IgD-negative memory B cell (primary cell): ENCODE measurements at regions not wholly inside any gene's neighbourhood (a gene's known extent, or its start where the extent isn't known, plus 50 kb on each side); places are given as distances from the start of the nearest gene placed in this dataset.
"Not testable (repeated sequence)": the region's sequence is repeated elsewhere in the genome, so short reads cannot be mapped to it uniquely, and the experiment has no call there.

Source experiments
- H3K27ac Mint-ChIP-seq, 3 donors: one replicate each; pipeline ENCODE4 v1.8.0; 2020 to 2022; ENCODE audit warnings: mild to moderate bottlenecking in 3 of 3, mixed read lengths in 3 of 3, moderate library complexity in 1 of 3
- H3K27me3 Mint-ChIP-seq: one replicate; pipeline ENCODE4 v1.8.0; 2021; ENCODE audit warnings: mixed read lengths
- H3K36me3 Mint-ChIP-seq: one replicate; pipeline ENCODE4 v1.8.0; 2020; ENCODE audit warnings: mild to moderate bottlenecking, mixed read lengths
- H3K4me1 Mint-ChIP-seq, 3 donors: one replicate each; pipeline ENCODE4 v1.8.0; 2020 to 2022; ENCODE audit warnings: mixed read lengths in 3 of 3, mild to moderate bottlenecking in 1 of 3
- H3K4me3 Mint-ChIP-seq, 4 donors: one replicate each; pipeline ENCODE4 v1.8.0; 2020 to 2022; ENCODE audit warnings: mild to moderate bottlenecking in 4 of 4, mixed read lengths in 4 of 4, moderate library complexity in 3 of 4
- H3K9me3 Mint-ChIP-seq, 3 donors: one replicate each; pipeline ENCODE4 v1.8.0; 2020 to 2021; ENCODE audit warnings: mixed read lengths in 3 of 3, mild to moderate bottlenecking in 1 of 3

DNA sequence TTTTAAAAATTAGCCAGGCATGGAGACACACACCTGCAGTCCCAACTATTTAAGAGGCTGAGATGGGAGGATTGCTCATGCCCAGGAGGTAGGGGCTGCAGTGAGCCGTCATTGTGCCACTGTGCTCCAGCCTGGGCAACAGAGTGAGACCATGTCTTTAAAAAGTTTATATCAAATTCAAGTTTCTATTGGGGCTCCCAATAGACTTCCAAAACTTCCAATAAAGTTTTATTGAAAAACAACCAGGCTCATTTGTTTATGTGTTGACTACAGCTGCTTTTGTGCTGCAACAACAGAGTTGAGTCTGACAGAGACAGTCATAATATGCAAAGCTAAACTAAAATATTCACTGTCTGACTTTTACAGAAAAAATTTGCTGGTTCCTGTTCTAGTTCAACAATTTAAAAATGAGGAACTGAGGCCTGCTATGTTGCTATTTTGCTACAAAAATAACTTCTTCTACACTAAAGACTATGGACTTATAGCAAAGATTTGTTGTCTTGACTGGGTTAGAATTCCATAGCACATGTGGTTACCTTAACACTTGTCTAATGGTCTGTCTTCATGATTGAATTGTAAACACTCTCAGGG, 63.3 kb upstream of the RELL1 start:
- Mint-ChIP-seq H3K27me3 (no peaks in the 10 kb centered on the region), H3K9me3 (peaks cover 0 to 4% (median 2%) of the 10 kb centered on the region in 3 donors), H3K27ac (peak overlapping the region in 1 of 3 donors; percentile 16), H3K4me1 (peaks cover 20 to 26% (median 24%) of the 10 kb centered on the region in 3 donors), H3K36me3 (peaks cover 4% of the 10 kb centered on the region), H3K4me3 (peak overlapping the region in 2 of 4 donors; percentile 72 to 84)

DNA sequence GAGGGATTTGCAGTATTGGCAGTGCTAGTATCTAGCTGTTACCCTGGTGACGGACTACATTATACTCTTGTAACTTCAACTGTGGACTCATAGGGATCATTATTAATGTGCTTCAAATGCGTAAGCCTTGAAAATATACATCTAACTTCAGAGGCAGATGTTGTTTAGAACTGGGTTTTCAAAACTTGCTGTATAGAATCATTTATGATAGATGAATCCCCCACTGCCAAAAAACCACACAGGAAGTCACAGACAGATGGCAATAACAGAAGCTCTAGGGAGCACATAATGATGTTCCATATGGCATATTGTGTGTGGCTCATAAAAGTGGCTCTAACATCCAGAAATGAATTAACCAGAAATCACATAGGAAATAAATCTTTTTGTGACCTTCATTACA, 62.3 kb upstream of the RELL1 start:
- Mint-ChIP-seq H3K27ac (peak overlapping the region in 2 of 3 donors; percentile 47 to 78), H3K27me3 (no peaks in the 10 kb centered on the region), H3K9me3 (peaks cover 0 to 4% (median 2%) of the 10 kb centered on the region in 3 donors), H3K4me3 (peak overlapping the region in 3 of 4 donors; percentile 22 to 84 (median 68)), H3K4me1 (peaks cover 18 to 20% (median 20%) of the 10 kb centered on the region in 3 donors), H3K36me3 (peaks cover 4% of the 10 kb centered on the region)

DNA sequence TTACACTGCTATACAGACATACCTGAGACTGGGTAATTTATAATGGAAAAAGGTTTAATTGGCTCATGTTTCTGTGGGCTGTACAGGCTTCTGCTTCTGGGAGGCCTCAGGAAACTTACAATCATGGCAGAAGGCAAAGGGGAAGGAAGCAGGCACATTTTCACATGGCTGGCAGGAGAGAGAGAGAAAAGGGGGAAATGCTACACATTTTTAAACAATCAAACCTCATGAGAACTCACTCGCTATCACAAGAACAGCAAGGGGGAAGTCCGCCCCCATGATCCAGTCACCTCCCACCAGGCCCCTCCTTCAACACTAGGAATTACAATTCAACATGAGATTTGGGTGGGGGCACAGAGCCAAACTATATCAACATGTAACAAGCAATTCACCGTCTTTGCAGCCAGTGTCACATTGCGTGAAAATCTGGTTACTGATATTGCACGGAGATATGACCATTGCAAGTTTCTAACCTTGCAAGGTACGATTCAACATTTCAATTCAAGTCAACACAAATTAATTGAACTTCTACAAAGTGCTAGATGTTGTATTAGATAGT, 61.7 kb upstream of the RELL1 start:
- Mint-ChIP-seq H3K36me3 (peaks cover 4% of the 10 kb centered on the region), H3K27ac (no peak overlapping the region), H3K4me3 (no peak overlapping the region), H3K9me3 (peaks cover 2 to 4% (median 2%) of the 10 kb centered on the region in 3 donors), H3K4me1 (peaks cover 18 to 20% (median 20%) of the 10 kb centered on the region in 3 donors), H3K27me3 (peaks cover 5% of the 10 kb centered on the region)

DNA sequence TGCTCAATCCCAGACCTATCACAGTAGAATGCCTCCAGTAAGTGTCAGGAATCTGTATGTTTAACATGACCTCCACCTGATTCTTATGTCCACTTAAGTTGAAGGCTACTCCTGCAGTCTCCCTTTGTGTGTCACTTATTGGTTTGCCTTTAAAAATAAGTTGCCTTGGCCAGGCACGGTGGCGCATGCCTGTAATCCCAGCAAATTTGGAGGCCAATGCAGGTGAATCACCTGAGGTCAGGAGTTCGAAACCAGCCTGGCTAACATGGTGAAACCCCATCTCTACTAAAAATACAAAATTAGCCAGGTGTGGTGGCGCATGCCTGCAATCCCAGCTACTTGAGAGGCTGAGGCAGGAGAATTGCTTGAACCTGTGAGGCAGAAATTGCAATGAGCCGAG, 60.7 kb upstream of the RELL1 start:
- not testable (repeated sequence) for H3K36me3 Mint-ChIP-seq, H3K4me3 Mint-ChIP-seq, H3K9me3 Mint-ChIP-seq, H3K27me3 Mint-ChIP-seq, H3K27ac Mint-ChIP-seq
- peaks cover 18 to 20% (median 20%) of the 10 kb centered on the region in 3 donors for H3K4me1 Mint-ChIP-seq

DNA sequence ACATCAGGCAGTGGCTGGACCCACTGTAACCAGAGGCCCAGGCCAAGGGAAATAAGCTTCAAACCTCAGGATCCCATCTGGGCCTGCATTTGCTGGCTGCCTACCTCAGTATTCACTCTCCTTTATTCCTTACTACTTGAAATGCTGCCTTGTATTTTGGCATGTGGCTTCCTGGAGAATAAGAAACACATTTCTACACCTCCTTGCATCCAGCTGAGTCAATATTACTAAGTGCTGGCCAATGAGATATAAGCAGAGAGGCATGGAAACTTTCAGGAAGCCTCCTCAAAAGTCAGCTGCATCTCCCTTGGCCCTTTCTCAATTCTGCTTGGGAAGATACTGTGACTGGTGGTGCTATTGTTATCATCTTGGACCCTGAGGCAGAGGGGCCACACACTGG, 59.8 kb upstream of the RELL1 start:
- Mint-ChIP-seq H3K27me3 (peaks cover 5% of the 10 kb centered on the region), H3K27ac (no peak overlapping the region), H3K9me3 (peaks cover 2 to 4% (median 2%) of the 10 kb centered on the region in 3 donors), H3K4me3 (no peak overlapping the region), H3K4me1 (peaks cover 18 to 20% (median 20%) of the 10 kb centered on the region in 3 donors), H3K36me3 (peaks cover 4% of the 10 kb centered on the region)

DNA sequence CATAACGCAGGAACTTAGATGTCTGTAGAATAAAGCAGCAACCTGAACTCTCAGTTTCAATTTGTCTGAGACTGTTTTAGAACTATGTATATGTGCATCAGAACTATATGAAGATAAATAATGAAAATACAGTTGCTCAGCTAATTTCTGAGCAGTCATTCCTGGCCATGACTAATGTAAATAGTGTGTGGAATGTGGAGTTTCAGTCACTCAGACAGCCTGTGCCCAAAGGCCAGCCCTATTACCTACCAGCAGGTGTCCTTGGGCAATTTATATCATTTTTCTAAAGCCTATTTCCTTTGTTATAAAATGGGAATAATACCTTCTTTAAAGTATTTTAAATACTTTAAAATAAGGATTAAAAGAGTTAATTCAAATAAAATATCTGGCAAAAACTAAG, 56.0 kb upstream of the RELL1 start:
- Mint-ChIP-seq H3K4me3 (no peak overlapping the region), H3K27ac (no peak overlapping the region), H3K9me3 (peaks cover 0 to 2% (median 2%) of the 10 kb centered on the region in 3 donors), H3K36me3 (no peaks in the 10 kb centered on the region), H3K4me1 (no peaks in the 10 kb centered on the region), H3K27me3 (peaks cover 5% of the 10 kb centered on the region)

DNA sequence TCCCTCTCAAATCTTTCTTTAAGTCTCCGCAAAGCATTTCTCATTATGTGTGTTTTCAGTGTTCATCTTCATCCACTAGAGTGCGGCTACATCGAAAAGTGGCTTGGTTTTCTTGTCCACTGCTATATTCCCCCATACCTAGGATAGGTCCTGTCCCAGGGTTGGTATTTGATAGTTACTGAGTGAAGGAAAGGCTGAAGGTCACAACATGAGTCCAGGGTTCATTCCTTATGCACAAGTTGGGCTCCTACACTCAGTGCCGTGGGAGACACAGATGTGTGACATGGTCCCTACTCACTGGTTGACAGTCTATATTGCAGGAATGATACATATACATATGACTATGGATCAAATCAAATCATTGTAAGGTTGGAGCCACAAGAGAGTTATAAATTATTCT, 55.4 kb upstream of the RELL1 start:
- no peak overlapping the region for H3K27ac Mint-ChIP-seq
- peaks cover 0 to 2% (median 2%) of the 10 kb centered on the region in 3 donors for H3K9me3 Mint-ChIP-seq
- H3K4me1 Mint-ChIP-seq, result no peaks in the 10 kb centered on the region
- H3K36me3 Mint-ChIP-seq, result no peaks in the 10 kb centered on the region
- peaks cover 5% of the 10 kb centered on the region for H3K27me3 Mint-ChIP-seq
- no peak overlapping the region for H3K4me3 Mint-ChIP-seq

DNA sequence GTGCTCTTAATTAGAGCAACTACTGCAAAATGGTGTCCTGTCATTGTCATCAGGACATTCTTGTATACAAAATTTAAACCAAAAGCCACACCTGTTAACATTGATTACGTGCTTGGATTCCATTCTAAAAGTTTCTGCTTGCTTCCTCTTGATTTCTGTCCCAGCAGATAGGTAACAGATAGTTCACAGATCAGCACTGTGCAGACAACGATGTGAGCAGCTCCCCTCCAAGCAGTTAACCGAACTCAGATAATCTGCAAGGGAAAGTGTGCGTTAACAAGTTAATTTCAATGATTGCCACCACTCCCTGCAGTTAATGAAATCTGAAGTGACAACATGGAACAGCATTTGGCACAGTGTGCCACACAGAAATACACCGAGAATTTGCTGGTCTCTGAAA, 54.4 kb upstream of the RELL1 start:
- peaks cover 5% of the 10 kb centered on the region for H3K27me3 Mint-ChIP-seq
- H3K27ac Mint-ChIP-seq, result no peak overlapping the region
- no peak overlapping the region for H3K4me3 Mint-ChIP-seq
- no peaks in the 10 kb centered on the region for H3K36me3 Mint-ChIP-seq
- H3K9me3 Mint-ChIP-seq, result peaks cover 0 to 2% (median 2%) of the 10 kb centered on the region in 3 donors
- no peaks in the 10 kb centered on the region for H3K4me1 Mint-ChIP-seq

DNA sequence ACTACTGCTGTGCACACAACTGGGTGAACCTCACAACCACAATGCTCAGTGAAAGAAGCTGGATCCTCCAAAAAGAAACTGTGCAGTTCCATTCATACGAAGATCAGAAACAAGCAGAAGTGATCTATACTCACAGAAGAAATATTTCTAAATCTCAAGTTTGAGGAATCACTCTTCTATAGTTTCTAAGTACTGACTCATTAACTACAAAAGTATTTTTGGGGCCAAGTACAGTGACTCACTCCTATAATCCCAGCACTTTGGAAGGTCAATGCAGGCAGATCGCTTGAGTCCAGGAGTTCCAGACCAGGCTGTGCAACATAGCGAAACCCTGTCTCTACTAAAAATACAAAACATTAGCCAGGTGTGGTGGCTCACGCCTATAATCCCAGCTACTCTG, 51.3 kb upstream of the RELL1 start:
- H3K36me3 Mint-ChIP-seq, result no peaks in the 10 kb centered on the region
- no peaks in the 10 kb centered on the region for H3K4me1 Mint-ChIP-seq

More for the DNA sequence above, 51.3 kb upstream of the RELL1 start:
- Mint-ChIP-seq H3K9me3 (peaks cover 0 to 2% (median 0%) of the 10 kb centered on the region in 3 donors), H3K27me3 (no peaks in the 10 kb centered on the region), H3K4me3 (no peak overlapping the region), H3K27ac (no peak overlapping the region)
